B cell (primary cell): ENCODE measurements at regions not wholly inside any gene's neighbourhood (a gene's known extent, or its start where the extent isn't known, plus 50 kb on each side); places are given as distances from the start of the nearest gene placed in this dataset.

ENCODE experiments used
- ATAC-seq: fragments of 200-7000 bp; cut with Tn5 transposase; one replicate; pipeline ENCODE4 v1.10.0; 2021; ENCODE audit warnings: low read depth, mild to moderate bottlenecking, moderate number of reproducible peaks, moderate library complexity
- CTCF ChIA-PET: fragments of 350-600 bp; sonication (Branson Sonifier 250); formaldehyde crosslinking; loops from one replicate; lab custom pipeline; 2021; ENCODE audit warnings: antibody characterized with exemption, inconsistent platforms; lab: Charles Lee
- POLR2A ChIA-PET: fragments of 350-600 bp; sonication (Branson Sonifier 250); formaldehyde crosslinking; loops from one replicate; lab custom pipeline; 2021; ENCODE audit warnings: antibody characterized with exemption; lab: Charles Lee
- DNase-seq: peaks from one replicate; pipeline ENCODE4 v3.0.0; 2013
- H2AFZ ChIP-seq: 2 replicates; pipeline ENCODE4 v1.6.1; 2012; ENCODE audit warnings: mild to moderate bottlenecking, low read depth, low read length; ENCODE audit not compliant: insufficient read depth, poor library complexity, severe bottlenecking
- H3K27ac ChIP-seq, 2 donors: 1 replicate in 1 of 2; 2 replicates in 1 of 2; pipeline ENCODE4 v1.5.1; 2012 to 2013; ENCODE audit warnings: low read length in 2 of 2, mild to moderate bottlenecking in 2 of 2, moderate library complexity in 1 of 2
- H3K27me3 ChIP-seq, 4 experiments: fragments of 200-600 bp in 1 of 4; sonication (generic) in 1 of 4; replicated peaks in 1 of 4; 1 replicate in 2 of 4; 2 replicates in 2 of 4; pipeline versions ENCODE4 v1.6.1 to v1.7.0; 2013 to 2016; ENCODE audit warnings: low read length in 3 of 4, mild to moderate bottlenecking in 2 of 4, mixed read lengths in 1 of 4, moderate library complexity in 1 of 4; ENCODE audit not compliant: insufficient read depth in 4 of 4, control insufficient read depth in 3 of 4; ENCODE audit errors: control extremely low read depth in 1 of 4
- H3K36me3 ChIP-seq, 2 experiments: replicated peaks in 1 of 2; 1 replicate in 1 of 2; 2 replicates in 1 of 2; pipeline versions ENCODE4 v1.6.1 to v1.7.1; 2013; ENCODE audit warnings: low read length in 1 of 2; ENCODE audit not compliant: insufficient read depth in 2 of 2, control insufficient read depth in 1 of 2; ENCODE audit errors: control extremely low read depth in 1 of 2, extremely low read depth in 1 of 2
- H3K4me1 ChIP-seq, 2 donors: fragments of 200-600 bp in 1 of 2; sonication (generic) in 1 of 2; 1 replicate in 1 of 2; 2 replicates in 1 of 2; pipeline versions ENCODE4 v1.5.1 to v1.6.1; 2013 to 2017; ENCODE audit warnings: low read length in 2 of 2; ENCODE audit not compliant: control insufficient read depth in 2 of 2, insufficient read depth in 2 of 2
- H3K4me2 ChIP-seq: replicated peaks from 2 replicates; pipeline ENCODE3; 2012; ENCODE audit warnings: mild to moderate bottlenecking, low read depth, low read length; ENCODE audit not compliant: poor library complexity, severe bottlenecking
- H3K4me3 ChIP-seq, 5 experiments: fragments of 200-600 bp in 1 of 5; sonication (generic) in 1 of 5; 1 replicate in 3 of 5; 2 replicates in 2 of 5; pipeline versions ENCODE4 v1.5.1 to v1.7.0; 2011 to 2016; ENCODE audit warnings: low read length in 4 of 5, mild to moderate bottlenecking in 4 of 5, low read depth in 2 of 5, control low read depth in 1 of 5, moderate library complexity in 1 of 5; ENCODE audit not compliant: insufficient read depth in 1 of 5; ENCODE audit errors: control extremely low read depth in 1 of 5, extremely low read depth in 1 of 5
- H3K79me2 ChIP-seq: fragments of 200-600 bp; sonication (generic); one replicate; pipeline ENCODE4 v1.6.0; 2016; ENCODE audit warnings: low read length; ENCODE audit not compliant: control insufficient read depth, insufficient read depth
- H3K9ac ChIP-seq: fragments of 200-600 bp; sonication (generic); 2 replicates; pipeline ENCODE4 v1.6.1; 2017; ENCODE audit warnings: mild to moderate bottlenecking, low read length, moderate library complexity
- H3K9me3 ChIP-seq, 3 donors: one replicate each; pipeline versions ENCODE4 v1.6.1 to v1.7.1; 2013; ENCODE audit warnings: low read length in 2 of 3; ENCODE audit not compliant: control insufficient read depth in 2 of 3, insufficient read depth in 1 of 3; ENCODE audit errors: control extremely low read depth in 1 of 3
- H4K20me1 ChIP-seq: 2 replicates; pipeline ENCODE4 v1.6.0; 2012; ENCODE audit warnings: mild to moderate bottlenecking, low read length; ENCODE audit not compliant: insufficient read depth, control insufficient read depth, poor library complexity, severe bottlenecking
- H3K27ac Mint-ChIP-seq: one replicate; pipeline ENCODE4 v1.8.0; 2021; ENCODE audit warnings: mixed read lengths
- H3K27me3 Mint-ChIP-seq: one replicate; pipeline ENCODE4 v1.8.0; 2021; ENCODE audit warnings: mixed read lengths
- H3K4me1 Mint-ChIP-seq: one replicate; pipeline ENCODE4 v1.8.0; 2021; ENCODE audit warnings: mixed read lengths
- H3K4me3 Mint-ChIP-seq: one replicate; pipeline ENCODE4 v1.8.0; 2021; ENCODE audit warnings: mixed read lengths
- H3K9me3 Mint-ChIP-seq: one replicate; pipeline ENCODE4 v1.8.0; 2022; ENCODE audit warnings: mixed read lengths; ENCODE audit not compliant: insufficient read depth
- EZH2 ChIP-seq: IDR thresholded peaks from 2 replicates; pipeline ENCODE4 v1.6.1; 2012; ENCODE audit warnings: borderline replicate concordance, low read depth, mild to moderate bottlenecking, moderate library complexity, low read length; ENCODE audit not compliant: insufficient read depth, poor library complexity, severe bottlenecking
- WGBS: methylation state at CpG from one replicate; pipeline ENCODE4 v1.1.5; 2013; ENCODE audit warnings: missing lambda C conversion rate; ENCODE audit not compliant: insufficient coverage; 5-methylcytosine and 5-hydroxymethylcytosine counted together
- intact Hi-C: fragments of 100-400 bp; cut with micrococcal nuclease; formaldehyde crosslinking; loops from one replicate; pipeline ENCODE4 v1.10.0; 2022
- TF ChIP-seq, protein P1 (sequence below): fragments of 200-600 bp; IDR thresholded peaks from one replicate; pipeline ENCODE4 v1.8.0; 2022; ENCODE audit warnings: antibody characterized with exemption, mild to moderate bottlenecking

DNA sequence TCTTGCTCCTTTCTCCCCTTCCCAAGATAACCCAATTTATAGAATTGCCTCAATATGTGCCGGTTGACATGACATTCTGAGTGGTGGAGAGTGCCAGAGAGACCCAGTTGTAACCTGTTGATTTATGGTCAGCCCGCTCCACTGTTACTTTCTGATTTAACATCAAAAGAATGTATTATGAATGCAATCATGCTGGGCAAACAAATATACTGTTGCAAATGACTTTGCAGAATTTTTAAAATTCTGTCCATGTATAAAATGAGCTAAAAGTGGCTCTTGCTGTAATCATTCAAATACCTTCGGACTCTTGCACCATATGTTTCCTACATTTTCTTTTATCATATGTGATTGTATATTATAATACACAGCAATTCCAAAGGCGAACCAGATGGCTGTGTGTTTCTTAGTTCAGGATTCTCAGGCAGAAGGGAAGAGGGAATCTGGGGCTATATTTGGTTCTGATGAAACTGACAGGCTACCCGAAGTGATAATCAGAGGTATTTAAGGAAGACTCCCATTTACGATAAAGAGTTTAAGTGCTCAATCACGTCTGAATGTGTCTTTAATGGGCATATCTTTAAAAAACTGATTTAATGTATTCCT lies 131.7 kb downstream of the CLCN4 start:
- no peaks in the 10 kb centered on the region for H3K79me2 ChIP-seq
- H3K27ac ChIP-seq = no peak overlapping the region
- Mint-ChIP-seq H3K9me3 (no peaks in the 10 kb centered on the region), H3K27me3 (peaks cover 23% of the 10 kb centered on the region), H3K4me3 (no peak overlapping the region), H3K4me1 (no peaks in the 10 kb centered on the region), H3K27ac (no peak overlapping the region)
- H3K9ac ChIP-seq = no peak overlapping the region
- no peaks in the 10 kb centered on the region for H3K36me3 ChIP-seq
- DNase-seq (no peak), ATAC-seq (no peak)
- no peaks in the 10 kb centered on the region for H3K4me1 ChIP-seq
- no peaks in the 10 kb centered on the region for H4K20me1 ChIP-seq
- ChIA-PET CTCF (no interaction called here), POLR2A (no interaction called here)
- no peak overlapping the region for H3K4me2 ChIP-seq
- no peaks in the 10 kb centered on the region for H3K27me3 ChIP-seq
- no peak for TF ChIP-seq EZH2
- TF ChIP-seq, protein P1, sequence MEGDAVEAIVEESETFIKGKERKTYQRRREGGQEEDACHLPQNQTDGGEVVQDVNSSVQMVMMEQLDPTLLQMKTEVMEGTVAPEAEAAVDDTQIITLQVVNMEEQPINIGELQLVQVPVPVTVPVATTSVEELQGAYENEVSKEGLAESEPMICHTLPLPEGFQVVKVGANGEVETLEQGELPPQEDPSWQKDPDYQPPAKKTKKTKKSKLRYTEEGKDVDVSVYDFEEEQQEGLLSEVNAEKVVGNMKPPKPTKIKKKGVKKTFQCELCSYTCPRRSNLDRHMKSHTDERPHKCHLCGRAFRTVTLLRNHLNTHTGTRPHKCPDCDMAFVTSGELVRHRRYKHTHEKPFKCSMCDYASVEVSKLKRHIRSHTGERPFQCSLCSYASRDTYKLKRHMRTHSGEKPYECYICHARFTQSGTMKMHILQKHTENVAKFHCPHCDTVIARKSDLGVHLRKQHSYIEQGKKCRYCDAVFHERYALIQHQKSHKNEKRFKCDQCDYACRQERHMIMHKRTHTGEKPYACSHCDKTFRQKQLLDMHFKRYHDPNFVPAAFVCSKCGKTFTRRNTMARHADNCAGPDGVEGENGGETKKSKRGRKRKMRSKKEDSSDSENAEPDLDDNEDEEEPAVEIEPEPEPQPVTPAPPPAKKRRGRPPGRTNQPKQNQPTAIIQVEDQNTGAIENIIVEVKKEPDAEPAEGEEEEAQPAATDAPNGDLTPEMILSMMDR = no peak
- H2AFZ ChIP-seq = no peak overlapping the region
- no peak overlapping the region for H3K4me3 ChIP-seq
- no CpG with 5 or more reads among the region's 7 CpGs for WGBS
- H3K9me3 ChIP-seq = no peaks in the 10 kb centered on the region
- intact Hi-C loops = no loop called here

DNA sequence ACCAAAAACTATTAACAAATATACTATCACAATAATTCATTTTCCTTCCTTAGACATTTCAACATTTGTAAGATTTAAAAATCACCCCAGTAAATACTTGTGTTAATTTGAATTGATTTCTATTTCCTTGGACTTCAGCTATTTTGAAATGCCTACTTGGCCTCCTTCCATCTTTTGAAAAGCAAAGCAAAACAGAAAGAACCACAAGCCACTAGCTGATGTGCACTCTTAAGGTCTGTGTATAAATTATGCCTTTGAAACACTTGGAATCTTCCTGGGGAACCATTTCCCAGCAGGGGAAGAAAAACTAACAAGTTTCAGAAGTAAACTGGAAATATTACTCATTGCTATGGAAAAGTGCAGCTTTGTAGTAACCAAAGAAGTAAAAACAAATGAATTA lies 139.8 kb downstream of the CLCN4 start:
- CTCF ChIA-PET = no interaction called here
- Histone ChIP-seq H3K79me2 (no peaks in the 10 kb centered on the region), H3K9ac (no peak overlapping the region), H3K9me3 (no peaks in the 10 kb centered on the region), H3K36me3 (no peaks in the 10 kb centered on the region), H3K4me2 (no peak overlapping the region), H3K4me1 (no peaks in the 10 kb centered on the region), H2AFZ (no peak overlapping the region), H4K20me1 (no peaks in the 10 kb centered on the region), H3K27me3 (no peaks in the 10 kb centered on the region), H3K4me3 (no peak overlapping the region), H3K27ac (no peak overlapping the region)
- no peak overlapping the region for H3K27ac Mint-ChIP-seq
- H3K4me1 Mint-ChIP-seq = no peaks in the 10 kb centered on the region
- no peak for ATAC-seq
- no peaks in the 10 kb centered on the region for H3K9me3 Mint-ChIP-seq
- DNase-seq = no peak
- POLR2A ChIA-PET = no interaction called here
- TF ChIP-seq, protein P1 = no peak
- TF ChIP-seq EZH2 = no peak
- intact Hi-C loops = no loop called here
- peaks cover 13% of the 10 kb centered on the region for H3K27me3 Mint-ChIP-seq
- no peak overlapping the region for H3K4me3 Mint-ChIP-seq
